HCT116 (cell line): ENCODE measurements at regions not wholly inside any gene's neighbourhood (a gene's known extent, or its start where the extent isn't known, plus 50 kb on each side); places are given as distances from the start of the nearest gene placed in this dataset.

ENCODE experiments used
- ATAC-seq: fragments of 200-7000 bp; cut with Tn5 transposase; 2 replicates; pipeline ENCODE4 v1.9.1; 2020; ENCODE audit warnings: mild to moderate bottlenecking, moderate library complexity
- BruUV-seq: library from RNA; stranded (reverse); fragments of 400-500 nt; replicated peaks from 2 replicates; lab custom pipeline; 2021; lab: Mats Ljungman, UMichigan
- CTCF ChIA-PET: fragments of 300-600 bp; sonication (Branson Sonifier 250); formaldehyde crosslinking; loops from one replicate; lab custom pipeline; 2021; ENCODE audit warnings: antibody characterized with exemption; lab: Charles Lee
- POLR2A ChIA-PET: fragments of 300-600, 350-600 bp; sonication (Branson Sonifier 250); formaldehyde crosslinking; loops from one replicate; lab custom pipeline; 2021; ENCODE audit warnings: antibody characterized with exemption; lab: Charles Lee
- RAD21 ChIA-PET, 2 experiments: fragments of 300-600 bp; sonication (Branson Sonifier 250); formaldehyde crosslinking; loops; one replicate each; lab custom pipeline; 2023; ENCODE audit warnings: low total read pairs in 2 of 2; ENCODE audit not compliant: uncharacterized antibody in 2 of 2, unreplicated experiment in 2 of 2, low non-redundant PET in 1 of 2; lab: Charles Lee
- DNase-seq: peaks from one replicate; pipeline ENCODE4 v3.0.0-alpha.2; 2010; ENCODE audit warnings: low read depth, low spot score
- H2AFZ ChIP-seq: fragments of 200-600 bp; shearing (Covaris generic), sonication (generic); 2 replicates; pipeline ENCODE4 v1.6.1; 2017; ENCODE audit warnings: low read depth, mixed run types, mixed read lengths, antibody characterized with exemption, low read length; ENCODE audit not compliant: poor library complexity, severe bottlenecking
- H3K27ac ChIP-seq: 2 replicates; pipeline ENCODE4 v1.5.1; 2012; ENCODE audit warnings: low read depth, low read length
- H3K27me3 ChIP-seq: fragments of 200-600 bp; sonication (generic); 2 replicates; pipeline ENCODE4 v1.6.1; 2016; ENCODE audit warnings: mixed run types, low read length, mixed read lengths; ENCODE audit not compliant: insufficient read depth
- H3K36me3 ChIP-seq, 2 experiments: fragments of 200-500 bp in 1 of 2; fragments of 200-600 bp in 1 of 2; sonication (Bioruptor generic) in 1 of 2; sonication (generic) in 1 of 2; 2 replicates each; pipeline versions ENCODE4 v1.5.1 to v1.6.1; 2014 to 2016; ENCODE audit warnings: low read length in 2 of 2, inconsistent platforms in 1 of 2, mixed read lengths in 1 of 2, mixed run types in 1 of 2; ENCODE audit not compliant: insufficient read depth in 2 of 2, control insufficient read depth in 1 of 2
- H3K4me1 ChIP-seq, 2 experiments: fragments of 200-600 bp in 1 of 2; sonication (generic) in 1 of 2; 2 replicates each; pipeline versions ENCODE4 v1.5.1 to v1.6.1; 2012 to 2017; ENCODE audit warnings: low read length in 2 of 2, inconsistent platforms in 1 of 2, mild to moderate bottlenecking in 1 of 2, mixed read lengths in 1 of 2, mixed run types in 1 of 2, moderate library complexity in 1 of 2; ENCODE audit not compliant: insufficient read depth in 2 of 2, control insufficient read depth in 1 of 2
- H3K4me2 ChIP-seq: fragments of 200-600 bp; sonication (generic); 2 replicates; pipeline ENCODE4 v1.6.1; 2017; ENCODE audit warnings: mixed run types, low read length, mixed read lengths
- H3K4me3 ChIP-seq, 2 experiments: fragments of 200-600 bp in 1 of 2; sonication (generic) in 1 of 2; replicated peaks in 1 of 2; 2 replicates each; pipeline ENCODE4 v1.5.1; 2011 to 2016; ENCODE audit warnings: low read length in 2 of 2, control low read depth in 1 of 2, low read depth in 1 of 2, mild to moderate bottlenecking in 1 of 2, mixed read lengths in 1 of 2, mixed run types in 1 of 2
- H3K79me2 ChIP-seq: fragments of 200-600 bp; sonication (generic); 2 replicates; pipeline ENCODE4 v1.6.1; 2017; ENCODE audit warnings: mild to moderate bottlenecking, mixed run types, low read length, moderate library complexity, mixed read lengths; ENCODE audit not compliant: insufficient read depth
- H3K9ac ChIP-seq: fragments of 200-600 bp; sonication (generic); 2 replicates; pipeline ENCODE4 v1.6.1; 2016; ENCODE audit warnings: low read length, mixed read lengths
- H3K9me2 ChIP-seq: fragments of 200-600 bp; sonication (generic), shearing (Covaris generic); 2 replicates; pipeline ENCODE4 v1.6.1; 2017; ENCODE audit warnings: mixed run types, mild to moderate bottlenecking, moderate library complexity; ENCODE audit not compliant: insufficient read depth
- H3K9me3 ChIP-seq, 2 experiments: fragments of 200-500 bp in 1 of 2; fragments of 200-600 bp in 1 of 2; sonication (Bioruptor generic) in 1 of 2; sonication (generic) in 1 of 2; 2 replicates each; pipeline ENCODE4 v1.6.1; 2014 to 2017; ENCODE audit warnings: low read length in 2 of 2, mixed read lengths in 2 of 2, inconsistent platforms in 1 of 2, low read depth in 1 of 2, mild to moderate bottlenecking in 1 of 2, mixed run types in 1 of 2, moderate library complexity in 1 of 2; ENCODE audit not compliant: control insufficient read depth in 1 of 2, insufficient read depth in 1 of 2
- H4K20me1 ChIP-seq: fragments of 200-600 bp; sonication (generic), shearing (Covaris generic); 2 replicates; pipeline ENCODE4 v1.6.1; 2017; ENCODE audit warnings: mixed run types, mild to moderate bottlenecking, moderate library complexity; ENCODE audit not compliant: insufficient read depth
- CBX3 ChIP-seq: IDR thresholded peaks from 2 replicates; pipeline ENCODE4 v1.6.1; 2012; ENCODE audit warnings: low read depth
- CEBPB ChIP-seq: IDR thresholded peaks from 2 replicates; pipeline ENCODE4 v1.6.1; 2012; ENCODE audit warnings: low read depth
- CTCF ChIP-seq, 3 experiments: fragments of 200-600 bp in 1 of 3; sonication (generic) in 1 of 3; IDR thresholded peaks in 2 of 3; conservative IDR thresholded peaks in 1 of 3; 2 replicates each; pipeline ENCODE4 v1.5.1; 2012 to 2017; ENCODE audit warnings: low read depth in 2 of 3, low read length in 2 of 3, antibody characterized with exemption in 1 of 3, borderline replicate concordance in 1 of 3, control low read depth in 1 of 3, mild to moderate bottlenecking in 1 of 3, mixed read lengths in 1 of 3, mixed run types in 1 of 3, moderate library complexity in 1 of 3; ENCODE audit not compliant: insufficient read depth in 1 of 3
- EGR1 ChIP-seq: IDR thresholded peaks from 2 replicates; pipeline ENCODE4 v1.6.1; 2012; ENCODE audit warnings: low read depth
- EZH2phosphoT487 ChIP-seq: fragments of 200-600 bp; IDR thresholded peaks from 2 replicates; pipeline ENCODE4 v1.6.1; 2018; ENCODE audit warnings: antibody characterized with exemption, borderline replicate concordance
- MAX ChIP-seq: IDR thresholded peaks from 2 replicates; pipeline ENCODE4 v1.6.1; 2012
- POLR2A ChIP-seq: IDR thresholded peaks from 2 replicates; pipeline ENCODE4 v1.7.0; 2011; ENCODE audit warnings: borderline replicate concordance; ENCODE audit not compliant: insufficient read depth, insufficient read length; ENCODE audit errors: extremely low read depth
- POLR2AphosphoS5 ChIP-seq: IDR thresholded peaks from 2 replicates; pipeline ENCODE4 v1.6.1; 2011; ENCODE audit warnings: mild to moderate bottlenecking, low read depth, low read length, moderate library complexity
- SIN3A ChIP-seq: IDR thresholded peaks from 2 replicates; pipeline ENCODE4 v1.6.1; 2012; ENCODE audit warnings: low read depth
- SP1 ChIP-seq: IDR thresholded peaks from 2 replicates; pipeline ENCODE4 v1.6.1; 2012; ENCODE audit warnings: low read depth
- SRF ChIP-seq: IDR thresholded peaks from 2 replicates; pipeline ENCODE4 v1.6.1; 2012; ENCODE audit warnings: low read depth
- TCF7L2 ChIP-seq: IDR thresholded peaks from 2 replicates; pipeline ENCODE4 v1.7.0; 2011; ENCODE audit warnings: borderline replicate concordance, inconsistent platforms; ENCODE audit not compliant: insufficient read depth, insufficient read length; ENCODE audit errors: extremely low read depth
- YY1 ChIP-seq: IDR thresholded peaks from 2 replicates; pipeline ENCODE4 v1.6.1; 2011; ENCODE audit warnings: low read length, low read depth, moderate library complexity, mild to moderate bottlenecking; ENCODE audit not compliant: insufficient replicate concordance; ENCODE audit errors: extremely low read depth
- ZFX ChIP-seq: fragments of 450-650 bp; IDR thresholded peaks from 2 replicates; pipeline ENCODE4 v1.6.1; 2017
- ZNF274 ChIP-seq: fragments of 200-500 bp; sonication (Bioruptor generic); IDR thresholded peaks from 2 replicates; pipeline ENCODE4 v1.6.1; 2014; ENCODE audit warnings: mild to moderate bottlenecking, low read depth, low read length, inconsistent platforms
- intact Hi-C: fragments of 100-400 bp; cut with micrococcal nuclease; formaldehyde crosslinking; loops from 2 replicates; pipeline ENCODE4 v1.10.0; 2022

- no peaks in the 10 kb centered on the region for H3K36me3 ChIP-seq
- no peak overlapping the region for H3K9ac ChIP-seq
- ChIA-PET POLR2A (no interaction called here), RAD21 (no interaction called here)
- H3K9me3 ChIP-seq: peaks cover 11 to 28% of the 10 kb centered on the region in 2 experiments; a peak in 2 of 4 replicates
- H3K4me2 ChIP-seq: no peak overlapping the region
- no peaks in the 10 kb centered on the region for H3K79me2 ChIP-seq
- ATAC-seq (no peak), DNase-seq (no peak)
- H3K4me1 ChIP-seq: no peaks in the 10 kb centered on the region
- H4K20me1 ChIP-seq: no peaks in the 10 kb centered on the region
- no peaks in the 10 kb centered on the region for H3K9me2 ChIP-seq
- H2AFZ ChIP-seq: no peak overlapping the region
- no peak overlapping the region for H3K4me3 ChIP-seq
- TF ChIP-seq POLR2AphosphoS5 (no peak), CTCF (IDR thresholded peaks at IDR 0.05 in 2 of 3, conservative IDR thresholded peaks at IDR 0.05 in 1 of 3; ENCODE audit: borderline replicate concordance in 1 of 3, insufficient read depth in 1 of 3, low read depth in 2 of 3, low read length in 2 of 3) (no peak), ZFX (no peak), CEBPB (no peak), ZNF274 (no peak), SIN3A (no peak), SRF (no peak), EGR1 (no peak), SP1 (no peak), TCF7L2 (no peak), POLR2A (no peak), CBX3 (no peak), MAX (no peak), YY1 (no peak), EZH2phosphoT487 (no peak)
- TF ChIP-seq, all 23 proteins: peak for 0
- no peak overlapping the region for H3K27ac ChIP-seq
- CTCF ChIA-PET: no interaction called here
- no TSS peak for BruUV-seq
- H3K27me3 ChIP-seq: no peaks in the 10 kb centered on the region
- intact Hi-C loops: no loop called here
Measured at GRCh38 chr21:17088500-17088899, 424.3 kb upstream of the CXADR start.
